Gastroesophageal sphincter (tissue), 3 donors: ENCODE measurements at regions not wholly inside any gene's neighbourhood (a gene's known extent, or its start where the extent isn't known, plus 50 kb on each side); places are given as distances from the start of the nearest gene placed in this dataset.

ENCODE experiments used
- POLR2A ChIP-seq, 2 donors: fragments of 450-650 bp; IDR thresholded peaks; one replicate each; pipeline ENCODE4 v1.6.1; 2017; ENCODE audit warnings: antibody characterized with exemption in 2 of 2, mild to moderate bottlenecking in 2 of 2, moderate library complexity in 1 of 2
- POLR2AphosphoS5 ChIP-seq: sonication (generic); formaldehyde crosslinking; IDR thresholded peaks from one replicate; pipeline ENCODE4 v1.6.1; 2017; ENCODE audit warnings: antibody characterized with exemption
- TF ChIP-seq, protein P1 (sequence below), 4 experiments: fragments of 200-600 bp in 2 of 4; fragments of 450-650 bp in 2 of 4; sonication (generic) in 1 of 4; IDR thresholded peaks; one replicate each; pipeline ENCODE4 v1.5.1; 2017 to 2019; ENCODE audit warnings: antibody characterized with exemption in 4 of 4, mild to moderate bottlenecking in 2 of 4, moderate library complexity in 2 of 4

DNA sequence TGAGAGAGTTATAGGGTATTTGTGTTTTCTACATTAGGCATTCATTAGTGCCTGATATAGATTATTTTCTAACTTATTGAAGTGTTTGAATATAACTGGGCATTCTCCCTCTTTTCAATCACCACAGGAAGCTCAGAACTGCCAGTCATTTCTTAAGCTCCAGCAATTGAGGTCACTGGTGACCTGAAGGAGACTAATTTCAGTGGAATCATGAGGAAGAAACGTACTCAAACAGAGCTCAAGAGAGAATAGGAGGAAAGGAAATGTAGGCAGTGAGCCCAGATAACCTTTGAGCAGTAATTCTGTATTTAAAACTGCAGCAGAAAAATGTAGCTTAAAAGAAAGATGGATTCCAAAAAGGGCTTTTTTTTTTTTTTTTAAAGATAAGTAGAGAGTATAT, 1035.5 kb downstream of the SOCS6 start:
- TF ChIP-seq POLR2A (IDR thresholded peaks at IDR 0.05) (no peak), POLR2AphosphoS5 (no peak)
- TF ChIP-seq, protein P1, sequence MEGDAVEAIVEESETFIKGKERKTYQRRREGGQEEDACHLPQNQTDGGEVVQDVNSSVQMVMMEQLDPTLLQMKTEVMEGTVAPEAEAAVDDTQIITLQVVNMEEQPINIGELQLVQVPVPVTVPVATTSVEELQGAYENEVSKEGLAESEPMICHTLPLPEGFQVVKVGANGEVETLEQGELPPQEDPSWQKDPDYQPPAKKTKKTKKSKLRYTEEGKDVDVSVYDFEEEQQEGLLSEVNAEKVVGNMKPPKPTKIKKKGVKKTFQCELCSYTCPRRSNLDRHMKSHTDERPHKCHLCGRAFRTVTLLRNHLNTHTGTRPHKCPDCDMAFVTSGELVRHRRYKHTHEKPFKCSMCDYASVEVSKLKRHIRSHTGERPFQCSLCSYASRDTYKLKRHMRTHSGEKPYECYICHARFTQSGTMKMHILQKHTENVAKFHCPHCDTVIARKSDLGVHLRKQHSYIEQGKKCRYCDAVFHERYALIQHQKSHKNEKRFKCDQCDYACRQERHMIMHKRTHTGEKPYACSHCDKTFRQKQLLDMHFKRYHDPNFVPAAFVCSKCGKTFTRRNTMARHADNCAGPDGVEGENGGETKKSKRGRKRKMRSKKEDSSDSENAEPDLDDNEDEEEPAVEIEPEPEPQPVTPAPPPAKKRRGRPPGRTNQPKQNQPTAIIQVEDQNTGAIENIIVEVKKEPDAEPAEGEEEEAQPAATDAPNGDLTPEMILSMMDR (IDR thresholded peaks at IDR 0.05) = no peak
